Ishikawa (cell line): ENCODE measurements at regions not wholly inside any gene's neighbourhood (a gene's known extent, or its start where the extent isn't known, plus 50 kb on each side); places are given as distances from the start of the nearest gene placed in this dataset.

Experiments
- CEBPB ChIP-seq: IDR thresholded peaks from 2 replicates; pipeline ENCODE4 v1.6.1; 2012
- CREB1 ChIP-seq: IDR thresholded peaks from 2 replicates; pipeline ENCODE4 v1.6.1; 2012; ENCODE audit warnings: low read depth
- EGR1 ChIP-seq: IDR thresholded peaks from 2 replicates; pipeline ENCODE4 v1.6.1; 2012
- EP300 ChIP-seq: IDR thresholded peaks from 2 replicates; pipeline ENCODE4 v1.6.1; 2012; ENCODE audit warnings: borderline replicate concordance
- FOXM1 ChIP-seq: IDR thresholded peaks from 2 replicates; pipeline ENCODE4 v1.6.1; 2012; ENCODE audit warnings: low read depth, borderline replicate concordance
- MAX ChIP-seq: IDR thresholded peaks from 2 replicates; pipeline ENCODE4 v1.6.1; 2012
- NFIC ChIP-seq: IDR thresholded peaks from 2 replicates; pipeline ENCODE4 v1.6.1; 2012
- RAD21 ChIP-seq: IDR thresholded peaks from 2 replicates; pipeline ENCODE4 v1.6.1; 2012; ENCODE audit warnings: low read depth
- REST ChIP-seq: IDR thresholded peaks from 2 replicates; pipeline ENCODE4 v1.6.1; 2012; ENCODE audit warnings: low read depth, mild to moderate bottlenecking
- TAF1 ChIP-seq: IDR thresholded peaks from 2 replicates; pipeline ENCODE4 v1.6.1; 2012; ENCODE audit warnings: low read depth, mild to moderate bottlenecking
- TCF12 ChIP-seq: IDR thresholded peaks from 2 replicates; pipeline ENCODE4 v1.6.1; 2012; ENCODE audit warnings: low read depth
- TEAD4 ChIP-seq: IDR thresholded peaks from 2 replicates; pipeline ENCODE4 v1.6.1; 2012
- USF1 ChIP-seq: IDR thresholded peaks from 2 replicates; pipeline ENCODE4 v1.6.1; 2012
- YY1 ChIP-seq: IDR thresholded peaks from 2 replicates; pipeline ENCODE4 v1.6.1; 2012; ENCODE audit warnings: low read depth
- ZBTB7A ChIP-seq: IDR thresholded peaks from 2 replicates; pipeline ENCODE4 v1.6.1; 2012; ENCODE audit warnings: low read depth

DNA sequence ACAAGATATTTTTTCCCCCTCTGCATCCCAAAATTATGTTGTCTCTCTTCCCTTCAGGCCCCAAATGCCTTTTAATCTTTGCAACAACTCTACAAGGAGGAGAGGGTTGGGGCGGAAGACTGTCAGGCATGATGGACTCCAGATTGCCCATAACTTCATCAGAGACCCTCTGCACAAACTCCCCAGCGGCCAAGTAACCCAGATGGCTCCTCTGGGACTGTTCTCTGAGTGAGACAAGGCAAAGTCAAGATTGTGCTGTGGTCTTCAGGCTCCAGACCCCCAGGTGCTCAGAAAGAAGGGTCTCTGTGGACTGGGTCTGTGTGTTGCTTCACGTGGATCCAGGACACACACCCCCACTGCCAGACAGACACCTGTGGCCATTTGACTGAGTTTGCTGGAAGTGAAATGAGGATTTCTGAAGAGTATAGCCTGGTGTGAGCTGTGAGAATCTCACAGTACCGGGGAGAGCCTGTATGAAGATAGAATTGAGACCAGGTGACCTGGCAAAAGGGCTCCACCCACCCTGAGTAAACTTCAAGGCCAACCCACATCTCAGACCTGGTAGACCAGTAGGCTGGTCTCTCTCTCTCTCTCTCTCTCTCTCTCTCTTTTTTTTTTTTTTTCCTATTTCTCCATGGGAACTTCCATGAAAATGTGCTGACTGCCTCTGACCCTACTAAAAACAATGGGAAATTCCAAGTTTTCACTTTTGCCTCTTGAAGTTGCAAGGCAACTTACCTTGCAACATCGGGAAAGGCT is 354.1 kb downstream of the SOX9 start:
- 0 out of 2 replicates have a peak, but pooled peaks have one; percentile 36 for TF ChIP-seq ZBTB7A
- no peak for TF ChIP-seq TAF1
- TF ChIP-seq TCF12 = 0 out of 2 replicates have a peak, but pooled peaks have one; percentile 19
- TF ChIP-seq USF1 = peak; percentile 75

DNA sequence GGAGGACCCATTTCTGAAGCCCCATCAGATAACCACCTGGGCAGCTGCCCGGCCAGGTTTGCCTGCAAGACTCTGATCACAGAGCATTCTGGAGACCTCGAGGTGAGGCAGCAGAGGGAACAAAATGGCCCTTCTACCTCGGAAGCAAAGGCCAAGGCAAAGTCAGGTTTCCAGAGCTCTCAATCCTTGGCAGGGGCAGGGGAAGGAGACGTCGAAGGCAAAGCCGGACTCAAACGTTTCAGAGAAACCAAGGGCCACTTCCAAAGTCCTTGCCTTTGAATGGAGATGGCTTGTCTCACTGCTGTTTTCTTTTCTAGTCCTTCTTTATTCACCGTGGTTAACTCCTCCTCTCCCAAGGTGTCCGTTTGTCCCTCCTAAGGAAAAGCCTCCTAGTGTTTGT is 355.3 kb downstream of the SOX9 start:
- TF ChIP-seq RAD21 = no peak
- TF ChIP-seq TEAD4 = no peak
- no peak for TF ChIP-seq REST
- TF ChIP-seq NFIC = no peak
- no peak for TF ChIP-seq USF1
- TF ChIP-seq CREB1 = no peak
- TF ChIP-seq YY1 = no peak
- no peak for TF ChIP-seq TCF12
- no peak for TF ChIP-seq EGR1
- TF ChIP-seq ZBTB7A = no peak
- no peak for TF ChIP-seq EP300
- TF ChIP-seq FOXM1 = no peak
- TF ChIP-seq MAX = no peak
- no peak for TF ChIP-seq CEBPB
- no peak for TF ChIP-seq TAF1

DNA sequence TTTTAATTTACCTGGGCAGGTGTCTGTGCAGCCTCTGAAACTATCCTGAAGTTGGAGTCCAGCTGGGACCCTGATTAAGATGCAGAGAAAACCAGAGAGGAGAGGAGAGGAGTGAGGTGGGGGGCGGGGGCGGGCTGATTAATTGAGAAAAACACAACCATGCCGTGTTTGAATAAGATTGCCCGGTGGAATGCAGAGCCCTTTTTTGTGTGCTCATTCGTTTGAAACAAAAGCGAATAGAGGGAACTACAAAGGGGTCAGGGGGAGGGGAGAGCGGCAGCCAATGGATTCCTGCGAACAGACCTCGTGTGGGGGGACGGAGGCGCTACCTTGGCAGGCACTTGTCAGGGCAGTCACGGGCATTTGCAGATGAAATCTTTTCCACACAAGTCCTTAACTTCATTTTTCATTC is 355.8 kb downstream of the SOX9 start:
- TF ChIP-seq EP300 = no peak
- no peak for TF ChIP-seq FOXM1
- TF ChIP-seq RAD21 = 0 out of 2 replicates have a peak, but pooled peaks have one; percentile 2
- peak; percentile 39; the same call in 1 of the 2 replicates for TF ChIP-seq MAX
- no peak for TF ChIP-seq TAF1
- no peak for TF ChIP-seq CEBPB
- TF ChIP-seq USF1 = peak; percentile 64
- no peak for TF ChIP-seq REST
- no peak for TF ChIP-seq NFIC
- TF ChIP-seq TCF12 = no peak
- TF ChIP-seq EGR1 = no peak
- TF ChIP-seq YY1 = no peak
- peak; percentile 65 for TF ChIP-seq TEAD4
- 0 out of 2 replicates have a peak, but pooled peaks have one; percentile 55 for TF ChIP-seq ZBTB7A
- no peak for TF ChIP-seq CREB1

DNA sequence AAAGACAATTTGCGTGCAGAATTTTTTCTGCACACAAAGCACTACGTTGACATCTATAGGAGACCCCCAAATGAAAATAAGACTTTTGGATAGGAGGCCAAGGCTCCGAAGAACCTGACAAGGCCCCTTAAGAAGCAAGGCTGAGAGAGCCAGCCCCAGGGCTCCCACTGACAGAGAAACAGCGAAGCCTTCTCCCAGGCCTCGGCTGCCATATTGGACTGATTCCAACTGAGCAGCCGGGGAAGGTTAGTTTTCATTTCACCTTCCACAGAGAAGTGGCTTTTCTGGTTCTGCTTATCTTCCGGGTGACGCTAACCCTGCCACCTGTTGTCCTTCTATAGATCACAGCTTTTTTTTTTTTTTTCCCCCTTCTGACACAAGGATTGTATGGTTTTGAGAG is 356.7 kb downstream of the SOX9 start:
- TF ChIP-seq YY1 (0 out of 2 replicates have a peak, but pooled peaks have one; percentile 17), NFIC (peak; percentile 66), TCF12 (no peak), RAD21 (no peak; the same call in 1 of the 2 replicates)

GRCh38 chr17:72479113-72479512 is 358.3 kb downstream of the SOX9 start:
- TF ChIP-seq CEBPB (peak; percentile 46; the same call in 1 of the 2 replicates), USF1 (no peak), RAD21 (peak; percentile 67), FOXM1 (no peak), ZBTB7A (no peak), MAX (no peak)
